ENCODE measurements at regions not wholly inside any gene's neighbourhood (a gene's known extent, or its start where the extent isn't known, plus 50 kb on each side); places are given as distances from the start of the nearest gene placed in this dataset.

- in situ Hi-C loops (cut with HindIII; ENCODE audit: extremely low pct_ligation_motif_present, low pct_unique_long_range_greater_than_20kb): no loop called here
- ChIA-PET CTCF (ENCODE audit: low intra/inter-chr PET ratio, low total read pairs) (no interaction called here), POLR2A (no interaction called here)
- no peaks in the 10 kb centered on the region for H3K4me1 ChIP-seq (ENCODE audit: insufficient read depth, low read length)
- no peaks in the 10 kb centered on the region for H4K20me1 ChIP-seq (ENCODE audit: insufficient read depth, low read length)
- DNase-seq (ENCODE audit: low spot score) (no peak), ATAC-seq (no peak), FAIRE-seq (no peak)
- BruUV-seq (replicated peaks): no TSS peak
- H3K9ac ChIP-seq (ENCODE audit: insufficient read depth, low read depth, low read length): no peak overlapping the region
- WGBS (ENCODE audit: low lambda C conversion rate): 4% methylated on average over 3 of the region's 3 CpGs
- intact Hi-C loops (cut with micrococcal nuclease; ENCODE audit: unreplicated experiment): no loop called here
- no peaks in the 10 kb centered on the region for H3K27me3 ChIP-seq (ENCODE audit: control insufficient read depth in 1 of 2, insufficient read depth in 2 of 2, low read length in 2 of 2)
- no peak overlapping the region for H2AFZ ChIP-seq (ENCODE audit: low read length)
- no peak for TF ChIP-seq ZNF761 (CRISPR knock-in tag; conservative IDR thresholded peaks at IDR 0.05)
- TF ChIP-seq MAFK (conservative IDR thresholded peaks at IDR 0.05 in 1 of 2, IDR thresholded peaks at IDR 0.05 in 1 of 2; ENCODE audit: low read length in 2 of 2): peak; percentile 54 to 71
- no peak for TF ChIP-seq JDP2 (CRISPR knock-in tag; IDR thresholded peaks at IDR 0.05; ENCODE audit: borderline replicate concordance)
- no peak for TF ChIP-seq PCBP1 (IDR thresholded peaks at IDR 0.05; ENCODE audit: borderline replicate concordance, low read depth, low read length)
- peak; percentile 65 for TF ChIP-seq MAFF (IDR thresholded peaks at IDR 0.05; ENCODE audit: low read depth, low read length)
- TF ChIP-seq ZNF790 (CRISPR knock-in tag; IDR thresholded peaks at IDR 0.05; ENCODE audit: borderline replicate concordance): no peak
- TF ChIP-seq TFDP1 (CRISPR knock-in tag; IDR thresholded peaks at IDR 0.05; ENCODE audit: borderline replicate concordance): no peak
- H3K36me3 ChIP-seq (replicated peaks in 1 of 2; ENCODE audit: control insufficient read depth in 1 of 2, insufficient read depth in 2 of 2, low read length in 2 of 2): no peaks in the 10 kb centered on the region
- H3K4me3 ChIP-seq (replicated peaks in 1 of 3; ENCODE audit: insufficient read depth in 1 of 3, low read depth in 2 of 3, low read length in 3 of 3): no peak overlapping the region
- H3K4me2 ChIP-seq (ENCODE audit: low read depth, low read length): no peak overlapping the region
- no peaks in the 10 kb centered on the region for H3K9me3 ChIP-seq (ENCODE audit: low read length)
- H3K79me2 ChIP-seq (ENCODE audit: insufficient read depth, low read length): no peaks in the 10 kb centered on the region
- H3K27ac ChIP-seq (ENCODE audit: extremely low read length, insufficient read depth, low read length): no peak overlapping the region
Observed at GRCh38 chr1:67931198-67931597, 97.9 kb upstream of the GNG12 start.

- ATAC-seq (no peak), DNase-seq (ENCODE audit: low spot score) (no peak), FAIRE-seq (no peak)
- in situ Hi-C loops (cut with HindIII; ENCODE audit: extremely low pct_ligation_motif_present, low pct_unique_long_range_greater_than_20kb): no loop called here
- no TSS peak for BruUV-seq (replicated peaks)
- no peak overlapping the region for H3K9ac ChIP-seq (ENCODE audit: insufficient read depth, low read depth, low read length)
- no peaks in the 10 kb centered on the region for H3K9me3 ChIP-seq (ENCODE audit: low read length)
- no peak overlapping the region for H2AFZ ChIP-seq (ENCODE audit: low read length)
- intact Hi-C loops (cut with micrococcal nuclease; ENCODE audit: unreplicated experiment): no loop called here
- H3K4me3 ChIP-seq (replicated peaks in 1 of 3; ENCODE audit: insufficient read depth in 1 of 3, low read depth in 2 of 3, low read length in 3 of 3): no peak overlapping the region
- POLR2A ChIA-PET: no interaction called here
- WGBS (ENCODE audit: low lambda C conversion rate): 0% methylated on average over 1 of the region's 1 CpG
- CTCF ChIA-PET (ENCODE audit: low intra/inter-chr PET ratio, low total read pairs): no interaction called here
- no peaks in the 10 kb centered on the region for H3K4me1 ChIP-seq (ENCODE audit: insufficient read depth, low read length)
- no peaks in the 10 kb centered on the region for H3K79me2 ChIP-seq (ENCODE audit: insufficient read depth, low read length)
- H3K4me2 ChIP-seq (ENCODE audit: low read depth, low read length): no peak overlapping the region
- H3K36me3 ChIP-seq (replicated peaks in 1 of 2; ENCODE audit: control insufficient read depth in 1 of 2, insufficient read depth in 2 of 2, low read length in 2 of 2): no peaks in the 10 kb centered on the region
- peaks cover 0 to 1% of the 10 kb centered on the region in 2 experiments; a peak in 1 of 5 replicates for H3K27me3 ChIP-seq (ENCODE audit: control insufficient read depth in 1 of 2, insufficient read depth in 2 of 2, low read length in 2 of 2)
- no peak overlapping the region for H3K27ac ChIP-seq (ENCODE audit: extremely low read length, insufficient read depth, low read length)
- no peaks in the 10 kb centered on the region for H4K20me1 ChIP-seq (ENCODE audit: insufficient read depth, low read length)
- TF ChIP-seq ZNF766 (CRISPR knock-in tag; IDR thresholded peaks at IDR 0.05; ENCODE audit: borderline replicate concordance) (no peak), CHD2 (IDR thresholded peaks at IDR 0.05; ENCODE audit: low read depth, low read length) (no peak), GATAD1 (CRISPR knock-in tag; IDR thresholded peaks at IDR 0.05) (no peak), HDAC1 (CRISPR knock-in tag; IDR thresholded peaks at IDR 0.05) (no peak), PHF8 (CRISPR knock-in tag; IDR thresholded peaks at IDR 0.05) (no peak), KLF12 (CRISPR knock-in tag; IDR thresholded peaks at IDR 0.05; ENCODE audit: borderline replicate concordance) (no peak), ADNP (CRISPR knock-in tag; IDR thresholded peaks at IDR 0.05) (no peak), HCFC1 (IDR thresholded peaks at IDR 0.05; ENCODE audit: low read depth, low read length) (no peak), NCOA5 (CRISPR knock-in tag; IDR thresholded peaks at IDR 0.05) (no peak), SP4 (CRISPR knock-in tag; IDR thresholded peaks at IDR 0.05) (no peak), ZNF501 (CRISPR knock-in tag; IDR thresholded peaks at IDR 0.05) (no peak), ZNF333 (CRISPR knock-in tag; IDR thresholded peaks at IDR 0.05; ENCODE audit: borderline replicate concordance) (no peak), HMG20A (CRISPR knock-in tag; IDR thresholded peaks at IDR 0.05; ENCODE audit: borderline replicate concordance) (no peak), ATF7-NPFF (CRISPR knock-in tag; IDR thresholded peaks at IDR 0.05; ENCODE audit: low read depth) (no peak), MAF1 (CRISPR knock-in tag; IDR thresholded peaks at IDR 0.05; ENCODE audit: borderline replicate concordance) (no peak)
Observed at GRCh38 chr1:67923074-67923473, 89.8 kb upstream of the GNG12 start.
